ENCODE measurements at regions not wholly inside any gene's neighbourhood (a gene's known extent, or its start where the extent isn't known, plus 50 kb on each side); places are given as distances from the start of the nearest gene placed in this dataset.
"Not testable (repeated sequence)": the region's sequence is repeated elsewhere in the genome, so short reads cannot be mapped to it uniquely, and the experiment has no call there.

GRCh38 chr2:91589454-91590328 is 2898.2 kb downstream of the RPIA start:
- not testable (repeated sequence) for H4K8ac ChIP-seq (replicated peaks; ENCODE audit: insufficient read length, low read depth, low read length); H3K23ac ChIP-seq (ENCODE audit: insufficient read length, low read depth, low read length); H2AFZ ChIP-seq (ENCODE audit: low read length); H3K27ac ChIP-seq (ENCODE audit: insufficient read length, low read depth, low read length); H2BK12ac ChIP-seq (ENCODE audit: insufficient read length, low read depth, low read length); H3K4ac ChIP-seq (ENCODE audit: low read depth, low read length); H3K27ac Mint-ChIP-seq; DNase-seq; H2AK5ac ChIP-seq (ENCODE audit: insufficient read length, low read length); H3K79me1 ChIP-seq (ENCODE audit: insufficient read depth, low read depth, low read length, poor library complexity, severe bottlenecking); H2BK120ac ChIP-seq (ENCODE audit: low read depth, low read length, poor library complexity, severe bottlenecking); H3K56ac ChIP-seq (ENCODE audit: insufficient read length, low read depth, low read length); H3K23me2 ChIP-seq (ENCODE audit: insufficient read length, low read depth, low read length, poor library complexity, severe bottlenecking); H4K20me1 ChIP-seq (ENCODE audit: control insufficient read depth, insufficient read depth, insufficient read length); H3K27me3 ChIP-seq (ENCODE audit: insufficient read depth, low read length); H3K14ac ChIP-seq (ENCODE audit: insufficient read depth, low read length); H2BK5ac ChIP-seq (ENCODE audit: insufficient read length, low read length); H3K4me1 Mint-ChIP-seq; H3K4me1 ChIP-seq (ENCODE audit: insufficient read depth, low read length); H3K9ac ChIP-seq (ENCODE audit: extremely low read depth, insufficient read length, low read length); H3K79me2 ChIP-seq (ENCODE audit: insufficient read depth, low read length); H4K5ac ChIP-seq (ENCODE audit: insufficient read length, low read depth, low read length); H3T11ph ChIP-seq (ENCODE audit: low read length); H2BK15ac ChIP-seq (ENCODE audit: low read depth, low read length); H2BK20ac ChIP-seq (ENCODE audit: low read depth, low read length, poor library complexity, severe bottlenecking); H3K18ac ChIP-seq (ENCODE audit: insufficient read length, low read depth, low read length); H4K91ac ChIP-seq (ENCODE audit: insufficient read length, low read depth, low read length)
- Mint-ChIP-seq H3K27me3 (ENCODE audit: low read depth) (peaks cover 11% of the 10 kb centered on the region), H3K36me3 (ENCODE audit: insufficient read depth in 1 of 3, low read depth in 3 of 3) (peaks cover 16 to 25% (median 24%) of the 10 kb centered on the region in 3 experiments), H3K9me3 (peaks cover 56 to 70% of the 10 kb centered on the region in 2 experiments), H3K4me3 (0 out of 5 replicates have a peak overlapping the region, but pooled peaks of 1 of the 2 experiments have one; percentile 6)
- Histone ChIP-seq H3K4me2 (ENCODE audit: insufficient read depth, insufficient read length, low read length) (peak overlapping the region; percentile 46), H3K9me3 (ENCODE audit: control insufficient read depth, low read depth, low read length) (peaks cover 12% of the 10 kb centered on the region)
- WGBS (ENCODE audit: extremely low coverage, insufficient read length, low lambda C conversion rate), result no CpG with 5 or more reads among the region's 65 CpGs

- H3K27ac Mint-ChIP-seq; H4K20me1 ChIP-seq (ENCODE audit: control insufficient read depth, insufficient read depth, insufficient read length); H3K4me1 Mint-ChIP-seq; H2BK20ac ChIP-seq (ENCODE audit: low read depth, low read length, poor library complexity, severe bottlenecking); H2BK5ac ChIP-seq (ENCODE audit: insufficient read length, low read length); H3K4me1 ChIP-seq (ENCODE audit: insufficient read depth, low read length); H3K4ac ChIP-seq (ENCODE audit: low read depth, low read length); H3K9ac ChIP-seq (ENCODE audit: extremely low read depth, insufficient read length, low read length); H3K27me3 ChIP-seq (ENCODE audit: insufficient read depth, low read length); H3K4me2 ChIP-seq (ENCODE audit: insufficient read depth, insufficient read length, low read length); H3K27me3 Mint-ChIP-seq (ENCODE audit: low read depth); H2BK12ac ChIP-seq (ENCODE audit: insufficient read length, low read depth, low read length); DNase-seq; H3K23me2 ChIP-seq (ENCODE audit: insufficient read length, low read depth, low read length, poor library complexity, severe bottlenecking); H4K5ac ChIP-seq (ENCODE audit: insufficient read length, low read depth, low read length); H2BK120ac ChIP-seq (ENCODE audit: low read depth, low read length, poor library complexity, severe bottlenecking); H4K8ac ChIP-seq (replicated peaks; ENCODE audit: insufficient read length, low read depth, low read length); H4K91ac ChIP-seq (ENCODE audit: insufficient read length, low read depth, low read length); H3T11ph ChIP-seq (ENCODE audit: low read length); H2AFZ ChIP-seq (ENCODE audit: low read length); H3K79me1 ChIP-seq (ENCODE audit: insufficient read depth, low read depth, low read length, poor library complexity, severe bottlenecking); H3K23ac ChIP-seq (ENCODE audit: insufficient read length, low read depth, low read length); H2BK15ac ChIP-seq (ENCODE audit: low read depth, low read length); H3K79me2 ChIP-seq (ENCODE audit: insufficient read depth, low read length); H3K18ac ChIP-seq (ENCODE audit: insufficient read length, low read depth, low read length); H3K4me3 Mint-ChIP-seq; H2AK5ac ChIP-seq (ENCODE audit: insufficient read length, low read length); H3K56ac ChIP-seq (ENCODE audit: insufficient read length, low read depth, low read length); H3K14ac ChIP-seq (ENCODE audit: insufficient read depth, low read length); H3K27ac ChIP-seq (ENCODE audit: insufficient read length, low read depth, low read length): not testable (repeated sequence)
- Mint-ChIP-seq H3K9me3 (peaks cover 53 to 69% of the 10 kb centered on the region in 2 experiments), H3K36me3 (ENCODE audit: insufficient read depth in 1 of 3, low read depth in 3 of 3) (peaks cover 16 to 23% (median 21%) of the 10 kb centered on the region in 3 experiments)
- no CpG with 5 or more reads among the region's 12 CpGs for WGBS (ENCODE audit: extremely low coverage, insufficient read length, low lambda C conversion rate)
- H3K9me3 ChIP-seq (ENCODE audit: control insufficient read depth, low read depth, low read length), result peaks cover 12% of the 10 kb centered on the region
Observed at GRCh38 chr2:91590381-91590780, 2898.9 kb downstream of the RPIA start.
